HFFc6 (cell line): ENCODE measurements at regions not wholly inside any gene's neighbourhood (a gene's known extent, or its start where the extent isn't known, plus 50 kb on each side); places are given as distances from the start of the nearest gene placed in this dataset.

ENCODE experiments used
- DNase-seq: peaks from one replicate; pipeline ENCODE4 v3.0.0-alpha.2; 2018
- H3K27ac Mint-ChIP-seq: 2 replicates; pipeline ENCODE4 v1.8.0; 2020; ENCODE audit warnings: mild to moderate bottlenecking, mixed read lengths
- H3K27me3 Mint-ChIP-seq: 2 replicates; pipeline ENCODE4 v1.8.0; 2021; ENCODE audit warnings: mild to moderate bottlenecking, moderate library complexity, mixed read lengths; ENCODE audit not compliant: insufficient read depth
- H3K36me3 Mint-ChIP-seq: 2 replicates; pipeline ENCODE4 v1.8.0; 2021; ENCODE audit warnings: low read depth, mixed read lengths
- H3K4me1 Mint-ChIP-seq: 2 replicates; pipeline ENCODE4 v1.8.0; 2020; ENCODE audit warnings: low read depth, mixed read lengths
- H3K4me3 Mint-ChIP-seq: 2 replicates; pipeline ENCODE4 v1.8.0; 2020; ENCODE audit warnings: mild to moderate bottlenecking, moderate library complexity, mixed read lengths
- H3K9me3 Mint-ChIP-seq: 2 replicates; pipeline ENCODE4 v1.8.0; 2020; ENCODE audit warnings: mild to moderate bottlenecking, mixed read lengths
- TF ChIP-seq, protein P1 (sequence below): fragments of 200-600 bp; sonication (generic); IDR thresholded peaks from 2 replicates; pipeline ENCODE4 v1.5.0; 2021; ENCODE audit warnings: antibody characterized with exemption, mild to moderate bottlenecking

DNA sequence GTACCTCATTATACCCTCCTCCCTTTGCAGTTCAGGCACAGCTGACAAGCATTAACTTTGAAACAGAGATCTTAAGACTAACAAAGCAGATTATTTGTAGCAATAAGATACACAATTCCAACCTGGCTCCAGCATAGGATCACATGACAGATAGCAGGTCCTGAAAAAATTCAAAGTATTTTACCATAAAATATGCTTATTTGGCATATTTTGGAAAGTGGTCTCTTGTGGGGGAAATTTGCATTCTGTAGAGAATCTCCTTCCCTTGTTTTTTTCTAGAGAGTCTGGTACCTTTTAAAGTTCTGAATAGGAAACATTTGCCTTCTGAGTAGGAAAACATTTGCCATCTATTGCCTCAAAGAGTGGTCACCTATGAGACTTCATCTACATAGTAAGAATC, 212.8 kb upstream of the SH3BP4 start:
- peaks cover 6% of the 10 kb centered on the region; the same call in 1 of the 2 replicates for H3K27me3 Mint-ChIP-seq
- H3K36me3 Mint-ChIP-seq = peaks cover 11% of the 10 kb centered on the region; the same call in 1 of the 2 replicates
- peaks cover 7% of the 10 kb centered on the region for H3K4me1 Mint-ChIP-seq
- DNase-seq = no peak
- TF ChIP-seq, protein P1, sequence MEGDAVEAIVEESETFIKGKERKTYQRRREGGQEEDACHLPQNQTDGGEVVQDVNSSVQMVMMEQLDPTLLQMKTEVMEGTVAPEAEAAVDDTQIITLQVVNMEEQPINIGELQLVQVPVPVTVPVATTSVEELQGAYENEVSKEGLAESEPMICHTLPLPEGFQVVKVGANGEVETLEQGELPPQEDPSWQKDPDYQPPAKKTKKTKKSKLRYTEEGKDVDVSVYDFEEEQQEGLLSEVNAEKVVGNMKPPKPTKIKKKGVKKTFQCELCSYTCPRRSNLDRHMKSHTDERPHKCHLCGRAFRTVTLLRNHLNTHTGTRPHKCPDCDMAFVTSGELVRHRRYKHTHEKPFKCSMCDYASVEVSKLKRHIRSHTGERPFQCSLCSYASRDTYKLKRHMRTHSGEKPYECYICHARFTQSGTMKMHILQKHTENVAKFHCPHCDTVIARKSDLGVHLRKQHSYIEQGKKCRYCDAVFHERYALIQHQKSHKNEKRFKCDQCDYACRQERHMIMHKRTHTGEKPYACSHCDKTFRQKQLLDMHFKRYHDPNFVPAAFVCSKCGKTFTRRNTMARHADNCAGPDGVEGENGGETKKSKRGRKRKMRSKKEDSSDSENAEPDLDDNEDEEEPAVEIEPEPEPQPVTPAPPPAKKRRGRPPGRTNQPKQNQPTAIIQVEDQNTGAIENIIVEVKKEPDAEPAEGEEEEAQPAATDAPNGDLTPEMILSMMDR = no peak
- H3K9me3 Mint-ChIP-seq = peaks cover 19% of the 10 kb centered on the region
- no peak overlapping the region for H3K4me3 Mint-ChIP-seq
- H3K27ac Mint-ChIP-seq = no peak overlapping the region

DNA sequence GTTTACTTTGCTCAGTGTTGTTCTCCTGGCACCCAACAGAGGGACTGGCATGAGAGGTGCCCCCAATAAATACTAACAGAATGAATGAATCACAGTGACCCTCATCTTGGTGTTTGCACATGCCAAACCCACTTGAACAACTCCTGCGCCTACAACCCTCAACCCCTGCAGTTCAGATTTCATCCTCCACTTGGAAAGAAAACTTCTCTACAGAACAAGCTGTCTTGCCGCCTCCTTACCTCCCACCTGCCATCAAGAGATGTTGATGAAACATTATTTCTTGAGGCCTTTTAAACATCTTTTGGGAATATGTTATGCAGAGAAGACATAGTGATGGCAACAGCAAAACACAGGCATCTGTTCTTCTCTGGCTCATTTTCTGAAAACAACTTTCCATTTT, 216.0 kb upstream of the SH3BP4 start:
- H3K4me1 Mint-ChIP-seq = no peaks in the 10 kb centered on the region
- DNase-seq = no peak
- no peak overlapping the region for H3K27ac Mint-ChIP-seq
- no peak overlapping the region for H3K4me3 Mint-ChIP-seq
- peaks cover 7% of the 10 kb centered on the region for H3K27me3 Mint-ChIP-seq
- TF ChIP-seq, protein P1 = no peak
- peaks cover 13% of the 10 kb centered on the region for H3K9me3 Mint-ChIP-seq
- 0 out of 2 replicates have a peak, but pooled peaks cover 4% of the 10 kb centered on the region for H3K36me3 Mint-ChIP-seq

DNA sequence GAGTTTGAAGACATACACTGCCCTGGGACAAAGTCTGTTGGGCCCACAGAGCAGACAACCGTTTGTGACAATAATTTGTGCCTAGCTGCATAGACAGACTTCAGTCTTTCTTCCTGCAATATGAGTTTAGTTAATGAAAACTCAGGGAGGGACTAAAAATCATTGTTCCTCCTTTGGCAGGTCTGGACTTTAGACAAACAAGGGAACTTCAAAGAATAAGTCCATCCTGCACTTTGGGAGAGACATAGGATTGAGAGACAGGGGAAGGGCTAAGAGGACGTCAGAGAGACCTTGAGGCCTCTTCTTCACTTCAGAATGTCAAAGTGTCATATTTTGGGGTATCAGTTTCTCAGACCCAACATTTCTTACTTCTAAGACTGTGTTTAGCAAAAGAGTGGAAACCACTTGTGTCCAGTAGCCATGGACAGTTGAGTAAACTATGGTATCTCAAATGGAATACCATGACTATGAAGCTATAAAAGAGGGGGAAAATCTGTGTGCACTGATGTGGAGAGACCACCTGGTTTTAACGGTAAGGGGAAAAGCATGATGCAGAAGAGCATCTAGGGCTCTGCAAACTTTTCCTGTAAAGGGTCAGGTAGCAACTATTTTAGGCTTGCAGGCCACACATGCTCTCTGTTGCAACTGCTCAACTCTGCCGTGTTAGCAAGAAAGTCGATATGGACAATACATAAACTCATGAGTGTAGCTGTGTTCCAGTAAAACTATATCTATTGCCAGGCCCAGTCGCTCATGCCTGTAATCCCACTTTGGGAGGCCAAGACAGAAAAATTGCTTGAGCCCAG, 217.8 kb upstream of the SH3BP4 start:
- Mint-ChIP-seq H3K27me3 (peaks cover 7% of the 10 kb centered on the region), H3K4me3 (no peak overlapping the region), H3K27ac (no peak overlapping the region), H3K4me1 (no peaks in the 10 kb centered on the region), H3K9me3 (peaks cover 13% of the 10 kb centered on the region), H3K36me3 (0 out of 2 replicates have a peak, but pooled peaks cover 4% of the 10 kb centered on the region)
- TF ChIP-seq, protein P1 = no peak
- no peak for DNase-seq

DNA sequence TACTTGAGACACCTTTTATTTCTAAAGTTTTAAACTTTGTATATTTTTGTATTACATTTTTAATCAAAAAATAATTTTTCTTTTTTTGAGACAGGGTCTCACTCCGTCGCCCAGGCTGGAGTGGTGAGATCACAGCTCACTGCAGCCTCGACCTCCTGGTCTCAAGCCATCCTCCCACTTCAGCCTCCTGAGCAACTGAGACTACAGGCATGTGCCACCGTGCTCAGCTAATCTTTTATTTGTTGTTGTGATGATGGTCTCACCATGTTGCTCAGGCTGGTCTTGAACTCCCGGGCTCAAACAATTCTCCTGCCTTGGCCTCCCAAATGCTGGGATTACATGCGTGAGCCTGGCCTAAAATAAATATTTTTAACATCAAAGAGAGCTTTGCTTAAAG, 218.7 kb upstream of the SH3BP4 start:
- Mint-ChIP-seq H3K9me3 (peaks cover 13% of the 10 kb centered on the region), H3K27me3 (peaks cover 7% of the 10 kb centered on the region), H3K27ac (no peak overlapping the region), H3K36me3 (0 out of 2 replicates have a peak, but pooled peaks cover 4% of the 10 kb centered on the region), H3K4me3 (no peak overlapping the region), H3K4me1 (no peaks in the 10 kb centered on the region)
- DNase-seq = no peak
- TF ChIP-seq, protein P1 = no peak

DNA sequence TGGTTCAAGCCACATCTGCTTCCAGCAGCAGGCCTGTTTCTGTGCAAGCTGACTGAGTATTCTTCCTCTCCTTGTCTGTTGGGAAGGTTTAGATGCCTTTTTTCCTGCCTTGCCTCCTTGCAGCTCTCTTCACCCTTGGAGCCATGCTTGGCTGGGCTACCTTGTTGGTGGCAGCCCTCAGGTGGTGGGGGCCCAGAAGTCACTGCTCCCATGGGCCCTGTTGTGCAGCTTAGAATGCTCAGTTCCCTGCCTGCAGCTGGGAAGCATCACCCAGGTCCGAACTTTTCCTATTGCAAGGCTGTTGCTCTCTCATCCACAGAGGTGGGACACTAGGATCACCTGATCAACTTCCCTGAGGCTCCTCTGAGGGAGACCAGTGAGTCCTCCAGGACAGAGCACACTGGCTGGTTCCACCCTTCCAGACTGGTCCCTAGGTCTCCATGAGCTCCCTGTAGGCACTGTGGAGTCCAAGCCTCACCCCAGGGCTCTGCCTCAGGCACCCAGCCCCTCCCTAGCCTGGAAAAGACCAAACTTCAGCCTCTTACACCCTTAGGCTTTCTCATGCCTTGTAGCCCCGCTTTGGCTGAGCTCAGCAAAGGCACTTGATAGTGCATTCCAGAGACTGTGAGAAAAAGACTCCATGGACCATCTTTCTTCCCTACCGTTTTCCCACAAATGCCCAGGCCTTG, 219.3 kb upstream of the SH3BP4 start:
- no peak for DNase-seq
- Mint-ChIP-seq H3K9me3 (peaks cover 13% of the 10 kb centered on the region), H3K36me3 (0 out of 2 replicates have a peak, but pooled peaks cover 4% of the 10 kb centered on the region), H3K27ac (no peak overlapping the region), H3K4me1 (no peaks in the 10 kb centered on the region), H3K27me3 (peaks cover 7% of the 10 kb centered on the region), H3K4me3 (no peak overlapping the region)
- TF ChIP-seq, protein P1 = no peak
